ENCODE measurements at regions not wholly inside any gene's neighbourhood (a gene's known extent, or its start where the extent isn't known, plus 50 kb on each side); places are given as distances from the start of the nearest gene placed in this dataset.

- Histone ChIP-seq H3K27me3 (ENCODE audit: control insufficient read depth, insufficient read depth, low read length) (no peaks in the 10 kb centered on the region), H3K4me3 (ENCODE audit: insufficient read depth, low read depth, low read length) (no peak overlapping the region), H3K36me3 (replicated peaks; ENCODE audit: control insufficient read depth, insufficient read depth, low read length) (no peaks in the 10 kb centered on the region)
- no peak for DNase-seq
These were observed 92.9 kb downstream of the TXNL1 start for GRCh38 chr18:56545464-56545863.

- H3K36me3 ChIP-seq (replicated peaks; ENCODE audit: control insufficient read depth, insufficient read depth, low read length) = no peaks in the 10 kb centered on the region
- H3K4me3 ChIP-seq (ENCODE audit: insufficient read depth, low read depth, low read length) = no peak overlapping the region
- no peak for DNase-seq
- no peaks in the 10 kb centered on the region for H3K27me3 ChIP-seq (ENCODE audit: control insufficient read depth, insufficient read depth, low read length)
These were observed 95.9 kb downstream of the TXNL1 start for GRCh38 chr18:56542476-56542875.

- no peak overlapping the region for H3K4me3 ChIP-seq (ENCODE audit: insufficient read depth, low read depth, low read length)
- H3K27me3 ChIP-seq (ENCODE audit: control insufficient read depth, insufficient read depth, low read length) = no peaks in the 10 kb centered on the region
- H3K36me3 ChIP-seq (replicated peaks; ENCODE audit: control insufficient read depth, insufficient read depth, low read length) = no peaks in the 10 kb centered on the region
- no peak for DNase-seq
These were observed 96.6 kb downstream of the TXNL1 start for GRCh38 chr18:56541793-56542192.

- no peak overlapping the region for H3K4me3 ChIP-seq (ENCODE audit: insufficient read depth, low read depth, low read length)
- no peaks in the 10 kb centered on the region for H3K36me3 ChIP-seq (replicated peaks; ENCODE audit: control insufficient read depth, insufficient read depth, low read length)
- DNase-seq = no peak
- no peaks in the 10 kb centered on the region for H3K27me3 ChIP-seq (ENCODE audit: control insufficient read depth, insufficient read depth, low read length)
These were observed 97.1 kb downstream of the TXNL1 start for GRCh38 chr18:56541340-56541739.

- Histone ChIP-seq H3K36me3 (replicated peaks; ENCODE audit: control insufficient read depth, insufficient read depth, low read length) (no peaks in the 10 kb centered on the region), H3K27me3 (ENCODE audit: control insufficient read depth, insufficient read depth, low read length) (no peaks in the 10 kb centered on the region), H3K4me3 (ENCODE audit: insufficient read depth, low read depth, low read length) (no peak overlapping the region)
- no peak for DNase-seq
These were observed 99.6 kb downstream of the TXNL1 start for GRCh38 chr18:56538746-56539145.

- H3K4me3 ChIP-seq (ENCODE audit: insufficient read depth, low read depth, low read length) = no peak overlapping the region
- H3K27me3 ChIP-seq (ENCODE audit: control insufficient read depth, insufficient read depth, low read length) = no peaks in the 10 kb centered on the region
- no peaks in the 10 kb centered on the region for H3K36me3 ChIP-seq (replicated peaks; ENCODE audit: control insufficient read depth, insufficient read depth, low read length)
- no peak for DNase-seq
These were observed 106.1 kb downstream of the TXNL1 start for GRCh38 chr18:56532176-56532840.

GRCh38 chr18:56522816-56523215 lies 115.6 kb downstream of the TXNL1 start:
- no peak for DNase-seq
- no peaks in the 10 kb centered on the region for H3K36me3 ChIP-seq (replicated peaks; ENCODE audit: control insufficient read depth, insufficient read depth, low read length)
- H3K4me3 ChIP-seq (ENCODE audit: insufficient read depth, low read depth, low read length) = no peak overlapping the region
- H3K27me3 ChIP-seq (ENCODE audit: control insufficient read depth, insufficient read depth, low read length) = no peaks in the 10 kb centered on the region

GRCh38 chr18:56521263-56521662 lies 117.1 kb downstream of the TXNL1 start:
- Histone ChIP-seq H3K27me3 (ENCODE audit: control insufficient read depth, insufficient read depth, low read length) (no peaks in the 10 kb centered on the region), H3K36me3 (replicated peaks; ENCODE audit: control insufficient read depth, insufficient read depth, low read length) (no peaks in the 10 kb centered on the region), H3K4me3 (ENCODE audit: insufficient read depth, low read depth, low read length) (no peak overlapping the region)
- peak; percentile 33 for DNase-seq

GRCh38 chr18:56517761-56518160 lies 120.6 kb downstream of the TXNL1 start:
- no peak for DNase-seq
- no peaks in the 10 kb centered on the region for H3K27me3 ChIP-seq (ENCODE audit: control insufficient read depth, insufficient read depth, low read length)
- H3K4me3 ChIP-seq (ENCODE audit: insufficient read depth, low read depth, low read length) = no peak overlapping the region
- no peaks in the 10 kb centered on the region for H3K36me3 ChIP-seq (replicated peaks; ENCODE audit: control insufficient read depth, insufficient read depth, low read length)

GRCh38 chr18:56517196-56517595 lies 121.2 kb downstream of the TXNL1 start:
- no peaks in the 10 kb centered on the region for H3K36me3 ChIP-seq (replicated peaks; ENCODE audit: control insufficient read depth, insufficient read depth, low read length)
- H3K4me3 ChIP-seq (ENCODE audit: insufficient read depth, low read depth, low read length) = no peak overlapping the region
- DNase-seq = no peak
- no peaks in the 10 kb centered on the region for H3K27me3 ChIP-seq (ENCODE audit: control insufficient read depth, insufficient read depth, low read length)

GRCh38 chr18:56516789-56517188 lies 121.6 kb downstream of the TXNL1 start:
- Histone ChIP-seq H3K4me3 (ENCODE audit: insufficient read depth, low read depth, low read length) (no peak overlapping the region), H3K36me3 (replicated peaks; ENCODE audit: control insufficient read depth, insufficient read depth, low read length) (no peaks in the 10 kb centered on the region), H3K27me3 (ENCODE audit: control insufficient read depth, insufficient read depth, low read length) (no peaks in the 10 kb centered on the region)
- DNase-seq = no peak

GRCh38 chr18:56515522-56515921 lies 122.9 kb downstream of the TXNL1 start:
- no peak for DNase-seq
- Histone ChIP-seq H3K4me3 (ENCODE audit: insufficient read depth, low read depth, low read length) (no peak overlapping the region), H3K27me3 (ENCODE audit: control insufficient read depth, insufficient read depth, low read length) (no peaks in the 10 kb centered on the region)

GRCh38 chr18:56511996-56512395 lies 126.4 kb downstream of the TXNL1 start:
- DNase-seq = no peak
- Histone ChIP-seq H3K27me3 (ENCODE audit: control insufficient read depth, insufficient read depth, low read length) (no peaks in the 10 kb centered on the region), H3K4me3 (ENCODE audit: insufficient read depth, low read depth, low read length) (no peak overlapping the region), H3K36me3 (replicated peaks; ENCODE audit: control insufficient read depth, insufficient read depth, low read length) (no peaks in the 10 kb centered on the region)

More at GRCh38 chr18:56515522-56515921, 122.9 kb downstream of the TXNL1 start:
- H3K36me3 ChIP-seq (replicated peaks; ENCODE audit: control insufficient read depth, insufficient read depth, low read length) = no peaks in the 10 kb centered on the region

- no peaks in the 10 kb centered on the region for H3K36me3 ChIP-seq (replicated peaks; ENCODE audit: control insufficient read depth, insufficient read depth, low read length)
- DNase-seq = no peak
- H3K4me3 ChIP-seq (ENCODE audit: insufficient read depth, low read depth, low read length) = no peak overlapping the region
- no peaks in the 10 kb centered on the region for H3K27me3 ChIP-seq (ENCODE audit: control insufficient read depth, insufficient read depth, low read length)
These were observed 128.3 kb downstream of the TXNL1 start for GRCh38 chr18:56510108-56510507.

- no peaks in the 10 kb centered on the region for H3K27me3 ChIP-seq (ENCODE audit: control insufficient read depth, insufficient read depth, low read length)
- H3K36me3 ChIP-seq (replicated peaks; ENCODE audit: control insufficient read depth, insufficient read depth, low read length) = no peaks in the 10 kb centered on the region
- H3K4me3 ChIP-seq (ENCODE audit: insufficient read depth, low read depth, low read length) = no peak overlapping the region
- no peak for DNase-seq
These were observed 128.7 kb downstream of the TXNL1 start for GRCh38 chr18:56509656-56510055.

Data from H7 (cell line).